ENCODE measurements at regions not wholly inside any gene's neighbourhood (a gene's known extent, or its start where the extent isn't known, plus 50 kb on each side); places are given as distances from the start of the nearest gene placed in this dataset.

- TF ChIP-seq POLR2A (IDR thresholded peaks at IDR 0.05), result no peak
- TF ChIP-seq, protein P1, sequence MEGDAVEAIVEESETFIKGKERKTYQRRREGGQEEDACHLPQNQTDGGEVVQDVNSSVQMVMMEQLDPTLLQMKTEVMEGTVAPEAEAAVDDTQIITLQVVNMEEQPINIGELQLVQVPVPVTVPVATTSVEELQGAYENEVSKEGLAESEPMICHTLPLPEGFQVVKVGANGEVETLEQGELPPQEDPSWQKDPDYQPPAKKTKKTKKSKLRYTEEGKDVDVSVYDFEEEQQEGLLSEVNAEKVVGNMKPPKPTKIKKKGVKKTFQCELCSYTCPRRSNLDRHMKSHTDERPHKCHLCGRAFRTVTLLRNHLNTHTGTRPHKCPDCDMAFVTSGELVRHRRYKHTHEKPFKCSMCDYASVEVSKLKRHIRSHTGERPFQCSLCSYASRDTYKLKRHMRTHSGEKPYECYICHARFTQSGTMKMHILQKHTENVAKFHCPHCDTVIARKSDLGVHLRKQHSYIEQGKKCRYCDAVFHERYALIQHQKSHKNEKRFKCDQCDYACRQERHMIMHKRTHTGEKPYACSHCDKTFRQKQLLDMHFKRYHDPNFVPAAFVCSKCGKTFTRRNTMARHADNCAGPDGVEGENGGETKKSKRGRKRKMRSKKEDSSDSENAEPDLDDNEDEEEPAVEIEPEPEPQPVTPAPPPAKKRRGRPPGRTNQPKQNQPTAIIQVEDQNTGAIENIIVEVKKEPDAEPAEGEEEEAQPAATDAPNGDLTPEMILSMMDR (IDR thresholded peaks at IDR 0.05), result no peak
- H3K27ac ChIP-seq, result no peak overlapping the region
- H3K36me3 ChIP-seq (replicated peaks in 1 of 2; ENCODE audit: insufficient read depth in 1 of 2, low read depth in 2 of 2), result no peaks in the 10 kb centered on the region
- H3K27me3 ChIP-seq, result no peaks in the 10 kb centered on the region
- H3K9me3 ChIP-seq, result no peaks in the 10 kb centered on the region
- no peak overlapping the region for H3K4me3 ChIP-seq
- ATAC-seq, result no peak
- H3K4me1 ChIP-seq, result no peaks in the 10 kb centered on the region
- intact Hi-C loops (cut with DNase I), result no loop called here
- DNase-seq, result no peak
Measured at GRCh38 chr9:7912037-7912535, 112.5 kb upstream of the DMAC1 start.

GRCh38 chr9:7910426-7911020 lies 110.9 kb upstream of the DMAC1 start:
- no peaks in the 10 kb centered on the region for H3K9me3 ChIP-seq
- WGBS, 2 donors, result 68 to 73% methylated on average over 6 of the region's 6 CpGs
- H3K36me3 ChIP-seq (replicated peaks in 1 of 2; ENCODE audit: insufficient read depth in 1 of 2, low read depth in 2 of 2), result no peaks in the 10 kb centered on the region
- no peaks in the 10 kb centered on the region for H3K4me1 ChIP-seq
- no peak overlapping the region for H3K4me3 ChIP-seq
- no peak for TF ChIP-seq POLR2A (IDR thresholded peaks at IDR 0.05)
- TF ChIP-seq, protein P1 (IDR thresholded peaks at IDR 0.05), result no peak
- H3K27ac ChIP-seq, result no peak overlapping the region
- ATAC-seq, result no peak
- intact Hi-C loops (cut with DNase I), result no loop called here
- DNase-seq, result no peak
- no peaks in the 10 kb centered on the region for H3K27me3 ChIP-seq

GRCh38 chr9:7909537-7909936 lies 110.0 kb upstream of the DMAC1 start:
- Histone ChIP-seq H3K4me3 (no peak overlapping the region), H3K4me1 (no peaks in the 10 kb centered on the region), H3K27me3 (no peaks in the 10 kb centered on the region), H3K27ac (no peak overlapping the region), H3K9me3 (no peaks in the 10 kb centered on the region), H3K36me3 (replicated peaks in 1 of 2; ENCODE audit: insufficient read depth in 1 of 2, low read depth in 2 of 2) (no peaks in the 10 kb centered on the region)
- TF ChIP-seq POLR2A (IDR thresholded peaks at IDR 0.05), result no peak
- TF ChIP-seq, protein P1 (IDR thresholded peaks at IDR 0.05), result no peak
- ATAC-seq (no peak), DNase-seq (no peak)
- intact Hi-C loops (cut with DNase I), result no loop called here
- 75 to 79% methylated on average over 5 of the region's 5 CpGs for WGBS, 2 donors

DNA sequence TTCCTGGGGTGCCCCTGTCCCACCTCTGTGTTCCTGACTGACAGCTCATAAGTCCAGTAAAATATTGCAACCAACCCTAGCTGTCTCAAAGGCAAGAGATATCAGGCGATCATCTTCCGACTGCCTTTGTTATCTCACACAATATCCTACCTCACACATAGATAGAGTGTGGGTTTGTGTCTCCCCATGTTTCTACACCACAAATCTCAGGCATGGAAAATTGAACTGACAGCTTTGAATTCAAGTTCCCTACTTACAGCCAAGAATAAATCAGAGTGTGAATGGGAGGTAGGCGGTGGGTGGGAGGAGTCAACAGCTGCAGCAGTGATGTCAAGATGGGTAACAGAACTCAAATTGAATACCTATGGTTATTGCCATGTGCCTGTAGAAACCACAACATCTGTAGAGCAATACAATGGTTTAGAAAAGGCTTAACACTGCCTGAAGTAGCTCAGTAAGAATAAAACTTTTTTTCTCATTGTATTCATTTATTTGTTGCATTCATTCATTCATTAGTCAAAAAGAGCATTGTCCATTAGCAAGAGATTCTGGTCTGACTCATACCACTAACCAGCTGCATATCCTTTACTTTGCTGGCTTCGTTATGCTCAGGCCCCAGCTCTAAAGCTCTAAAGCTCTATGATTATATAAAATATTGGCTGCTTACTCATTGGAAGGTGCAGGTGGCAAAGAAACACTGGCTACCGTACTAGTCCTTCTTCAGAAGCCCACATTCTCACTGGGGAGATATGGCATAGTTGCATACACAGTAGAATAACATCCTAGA lies 108.2 kb upstream of the DMAC1 start:
- H3K4me3 ChIP-seq, result no peak overlapping the region
- H3K9me3 ChIP-seq, result no peaks in the 10 kb centered on the region
- WGBS, 2 donors, result 66 to 76% methylated on average over 5 of the region's 5 CpGs
- no peak for TF ChIP-seq POLR2A (IDR thresholded peaks at IDR 0.05)
- TF ChIP-seq, protein P1 (IDR thresholded peaks at IDR 0.05), result no peak
- intact Hi-C loops (cut with DNase I), result no loop called here
- DNase-seq (no peak), ATAC-seq (no peak)
- no peaks in the 10 kb centered on the region for H3K4me1 ChIP-seq
- H3K36me3 ChIP-seq (replicated peaks in 1 of 2; ENCODE audit: insufficient read depth in 1 of 2, low read depth in 2 of 2), result no peaks in the 10 kb centered on the region
- H3K27me3 ChIP-seq, result no peaks in the 10 kb centered on the region
- H3K27ac ChIP-seq, result no peak overlapping the region

Data from body of pancreas (tissue), 4 donors.